ENCODE measurements at regions not wholly inside any gene's neighbourhood (a gene's known extent, or its start where the extent isn't known, plus 50 kb on each side); places are given as distances from the start of the nearest gene placed in this dataset.

DNA sequence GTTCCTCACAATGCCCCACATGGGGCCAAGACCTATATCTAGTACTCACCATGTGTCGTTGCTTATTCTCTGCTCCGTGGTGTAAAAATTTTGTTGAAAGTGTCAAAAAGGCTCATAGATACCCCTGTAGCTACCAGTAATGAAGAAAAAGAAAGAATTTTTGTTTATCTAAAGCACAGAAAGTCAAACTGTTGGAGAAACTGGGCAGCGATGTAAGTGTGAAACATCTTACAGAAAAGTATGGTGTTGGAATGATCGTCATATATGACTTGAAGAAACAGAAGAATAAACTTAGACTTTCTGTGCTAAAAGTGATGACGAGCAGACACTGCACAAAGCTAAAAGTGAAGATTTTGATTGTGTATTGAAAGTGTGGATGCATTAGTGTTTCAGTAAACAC is 626.6 kb upstream of the GHITM start:
- TF ChIP-seq, protein P1, sequence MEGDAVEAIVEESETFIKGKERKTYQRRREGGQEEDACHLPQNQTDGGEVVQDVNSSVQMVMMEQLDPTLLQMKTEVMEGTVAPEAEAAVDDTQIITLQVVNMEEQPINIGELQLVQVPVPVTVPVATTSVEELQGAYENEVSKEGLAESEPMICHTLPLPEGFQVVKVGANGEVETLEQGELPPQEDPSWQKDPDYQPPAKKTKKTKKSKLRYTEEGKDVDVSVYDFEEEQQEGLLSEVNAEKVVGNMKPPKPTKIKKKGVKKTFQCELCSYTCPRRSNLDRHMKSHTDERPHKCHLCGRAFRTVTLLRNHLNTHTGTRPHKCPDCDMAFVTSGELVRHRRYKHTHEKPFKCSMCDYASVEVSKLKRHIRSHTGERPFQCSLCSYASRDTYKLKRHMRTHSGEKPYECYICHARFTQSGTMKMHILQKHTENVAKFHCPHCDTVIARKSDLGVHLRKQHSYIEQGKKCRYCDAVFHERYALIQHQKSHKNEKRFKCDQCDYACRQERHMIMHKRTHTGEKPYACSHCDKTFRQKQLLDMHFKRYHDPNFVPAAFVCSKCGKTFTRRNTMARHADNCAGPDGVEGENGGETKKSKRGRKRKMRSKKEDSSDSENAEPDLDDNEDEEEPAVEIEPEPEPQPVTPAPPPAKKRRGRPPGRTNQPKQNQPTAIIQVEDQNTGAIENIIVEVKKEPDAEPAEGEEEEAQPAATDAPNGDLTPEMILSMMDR (IDR thresholded peaks at IDR 0.05), result no peak
- TF ChIP-seq POLR2AphosphoS5 (IDR thresholded peaks at IDR 0.05) (no peak), POLR2A (IDR thresholded peaks at IDR 0.05; ENCODE audit: low read depth) (no peak), EP300 (IDR thresholded peaks at IDR 0.05) (no peak)
